K562 (cell line): ENCODE measurements at regions not wholly inside any gene's neighbourhood (a gene's known extent, or its start where the extent isn't known, plus 50 kb on each side); places are given as distances from the start of the nearest gene placed in this dataset.

Source experiments
- CHD7 ChIP-seq: fragments of 200-600 bp; sonication (generic); IDR thresholded peaks from one replicate; pipeline ENCODE4 v1.6.1; 2012; ENCODE audit warnings: mild to moderate bottlenecking, low read depth, low read length, inconsistent platforms
- CUX1 ChIP-seq: fragments of 200-800 bp; sonication (Bioruptor generic); IDR thresholded peaks from 2 replicates; pipeline ENCODE4 v1.6.1; 2016; ENCODE audit warnings: missing genetic modification characterization, missing compliant biosample characterization
- HDAC2 ChIP-seq: fragments of 450-650 bp; IDR thresholded peaks from 2 replicates; pipeline ENCODE4 v1.6.1; 2016; ENCODE audit warnings: mild to moderate bottlenecking
- SREBF2 ChIP-seq: sonication (generic); formaldehyde crosslinking; IDR thresholded peaks from 2 replicates; pipeline ENCODE4 v1.4.0; 2020; ENCODE audit warnings: mild to moderate bottlenecking, missing genetic modification reagents

GRCh38 chr17:72005332-72006163 lies 115.3 kb upstream of the SOX9 start (continued):
- TF ChIP-seq CUX1 (CRISPR knock-in tag): no peak
- TF ChIP-seq SREBF2 (CRISPR knock-in tag): no peak
- no peak for TF ChIP-seq CHD7
- no peak for TF ChIP-seq HDAC2
